PFSK-1 (cell line): ENCODE measurements at regions not wholly inside any gene's neighbourhood (a gene's known extent, or its start where the extent isn't known, plus 50 kb on each side); places are given as distances from the start of the nearest gene placed in this dataset.

Experiments used
- FOXP2 ChIP-seq: optimal IDR thresholded peaks from 2 replicates; pipeline ENCODE3; 2011; ENCODE audit warnings: borderline replicate concordance, control low read depth, inconsistent platforms; ENCODE audit not compliant: insufficient read depth; ENCODE audit errors: extremely low read length, extremely low read depth
- POLR2AphosphoS5 ChIP-seq: IDR thresholded peaks from 2 replicates; pipeline ENCODE4 v1.6.1; 2012; ENCODE audit warnings: low read depth, mild to moderate bottlenecking, control low read depth, low read length, moderate library complexity
- REST ChIP-seq, 2 experiments: IDR thresholded peaks; 2 replicates each; pipeline versions ENCODE4 v1.6.1 to v1.8.0; 2011 to 2012; ENCODE audit warnings: low read depth in 2 of 2, low read length in 2 of 2, control low read depth in 1 of 2, inconsistent platforms in 1 of 2, mild to moderate bottlenecking in 1 of 2, moderate library complexity in 1 of 2; ENCODE audit not compliant: insufficient read depth in 1 of 2
- SIN3A ChIP-seq: IDR thresholded peaks from 2 replicates; pipeline ENCODE4 v1.6.1; 2012; ENCODE audit warnings: mild to moderate bottlenecking, low read length, moderate library complexity, borderline replicate concordance; ENCODE audit not compliant: insufficient read depth
- TAF1 ChIP-seq: IDR thresholded peaks from 2 replicates; pipeline ENCODE4 v1.6.1; 2012; ENCODE audit warnings: low read length, control low read depth, borderline replicate concordance; ENCODE audit not compliant: insufficient read depth

- TF ChIP-seq TAF1 (no peak), POLR2AphosphoS5 (no peak), REST (IDR thresholded peaks at IDR 0.05; ENCODE audit: insufficient read depth in 1 of 2, low read depth in 2 of 2, low read length in 2 of 2) (no peak), SIN3A (no peak), FOXP2 (no peak)
These were observed 612.3 kb upstream of the FANCL start for GRCh38 chr2:58853420-58853819.
